Activated T-cell treated with anti-CD3 and anti-CD28 coated beads for 48 hours (primary cell): ENCODE measurements at regions not wholly inside any gene's neighbourhood (a gene's known extent, or its start where the extent isn't known, plus 50 kb on each side); places are given as distances from the start of the nearest gene placed in this dataset.
"Not testable (repeated sequence)": the region's sequence is repeated elsewhere in the genome, so short reads cannot be mapped to it uniquely, and the experiment has no call there.

ENCODE experiments used
- DNase-seq: peaks from one replicate; pipeline ENCODE4 v3.0.0-alpha.2; 2020; ENCODE audit warnings: low read depth

DNA sequence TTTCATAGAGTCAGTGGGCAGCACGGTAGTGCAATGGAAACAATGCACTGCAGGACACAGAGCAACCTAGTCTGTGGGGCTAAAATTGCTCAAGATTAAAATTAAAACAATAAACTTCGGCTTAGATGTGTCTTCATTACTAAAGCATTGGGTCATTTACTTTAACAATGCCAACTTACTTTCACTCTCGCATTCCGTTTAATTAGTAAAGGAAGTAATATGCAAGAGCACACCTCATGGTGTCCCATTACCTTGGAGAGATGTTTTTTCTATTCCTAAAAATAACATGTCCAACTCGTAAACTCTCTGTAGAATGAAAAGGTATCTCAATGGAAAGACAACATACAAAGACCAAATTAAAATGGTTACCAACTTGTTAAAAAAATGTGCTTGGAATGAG, 738.4 kb downstream of the PCDH17 start:
- no peak for DNase-seq

- no peak for DNase-seq
These were observed 744.8 kb downstream of the PCDH17 start for GRCh38 chr13:58376349-58376748.

GRCh38 chr13:58376775-58377174, 745.2 kb downstream of the PCDH17 start:
- no peak for DNase-seq

- DNase-seq = no peak
These were observed 747.7 kb downstream of the PCDH17 start for GRCh38 chr13:58379221-58379620.

DNA sequence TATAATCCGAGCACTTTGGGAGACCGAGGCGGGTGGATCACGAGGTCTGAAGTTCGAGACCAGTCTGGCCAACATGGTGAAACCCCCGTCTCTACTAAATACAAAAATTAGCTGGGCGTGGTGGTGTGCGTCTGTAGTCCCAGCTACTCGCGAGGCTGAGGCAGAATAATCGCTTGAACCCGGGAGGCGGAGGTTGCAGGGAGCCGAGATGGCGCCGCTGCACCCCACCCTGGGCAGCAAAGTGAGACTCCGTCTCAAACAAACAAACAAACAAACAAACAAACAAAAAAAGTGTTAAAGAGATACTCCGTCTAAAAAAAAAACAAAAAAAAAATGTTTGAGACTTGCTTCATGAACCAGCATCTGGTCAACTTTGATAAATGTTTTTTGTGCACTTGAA, 753.8 kb downstream of the PCDH17 start:
- not testable (repeated sequence) for DNase-seq

GRCh38 chr13:58397596-58398387, 766.2 kb downstream of the PCDH17 start:
- no peak for DNase-seq

- DNase-seq = no peak
These were observed 767.7 kb downstream of the PCDH17 start for GRCh38 chr13:58399263-58399662.

DNA sequence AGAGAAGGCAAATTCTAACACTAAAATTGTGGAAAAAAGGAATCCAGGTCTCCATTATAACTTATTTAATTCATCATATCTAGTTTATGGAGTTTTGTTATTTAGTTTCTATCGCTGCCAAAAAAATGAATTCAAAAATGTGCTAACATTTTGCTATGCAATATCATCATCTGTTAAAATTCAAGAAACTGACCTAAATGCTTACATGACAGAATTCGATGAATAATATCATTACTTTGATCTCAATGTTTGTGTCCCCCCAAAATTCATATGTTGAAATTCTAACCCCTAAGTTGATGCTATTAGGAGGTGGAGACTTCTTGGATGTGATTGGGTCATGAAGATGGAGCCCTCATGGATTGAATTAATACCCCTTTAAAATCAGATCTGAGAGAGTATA, 775.0 kb downstream of the PCDH17 start:
- DNase-seq = no peak

- no peak for DNase-seq
These were observed 798.4 kb downstream of the PCDH17 start for GRCh38 chr13:58429917-58430316.

DNA sequence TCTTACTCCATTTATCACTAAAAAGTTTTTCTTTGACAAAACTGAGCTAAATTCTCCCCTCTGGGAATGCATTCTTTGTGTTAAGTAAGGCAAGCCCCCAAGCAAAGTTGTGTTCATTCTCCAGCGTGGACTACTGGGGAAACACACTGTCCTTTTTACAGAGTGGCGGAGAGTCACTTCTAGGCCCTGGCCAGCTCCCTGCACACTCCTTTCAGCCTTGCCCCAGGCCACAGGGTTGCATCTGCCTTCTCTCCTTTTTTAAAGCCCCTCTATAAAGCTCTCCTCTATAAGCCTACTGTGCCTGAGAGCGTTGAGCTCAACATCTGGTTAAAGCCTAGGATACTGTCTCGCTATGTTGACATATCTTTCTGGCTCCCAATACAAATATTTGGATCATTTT, 803.4 kb downstream of the PCDH17 start:
- DNase-seq = no peak

DNA sequence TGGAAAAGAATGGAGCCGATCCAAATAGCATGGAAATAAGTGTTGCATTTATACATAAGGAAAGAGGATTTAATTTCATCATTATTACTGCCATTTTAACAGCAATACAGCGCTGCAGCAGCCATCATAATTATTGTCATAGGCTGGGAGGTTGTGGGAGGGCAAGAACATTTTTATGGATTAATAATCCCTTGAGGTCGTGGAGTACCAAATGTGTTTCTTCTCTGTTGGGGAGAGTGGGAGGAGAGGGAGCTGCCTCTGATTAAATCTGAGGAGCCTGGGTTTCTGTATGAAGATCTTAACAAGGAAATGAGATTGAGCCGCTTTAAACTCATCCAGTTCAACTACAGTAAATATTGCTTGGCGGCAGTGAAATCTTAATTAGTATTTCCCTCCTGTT, 805.9 kb downstream of the PCDH17 start:
- no peak for DNase-seq

- DNase-seq = no peak
These were observed 815.4 kb downstream of the PCDH17 start for GRCh38 chr13:58446979-58447378.

GRCh38 chr13:58452123-58452623, 820.6 kb downstream of the PCDH17 start:
- no peak for DNase-seq

GRCh38 chr13:58455094-58455493, 823.5 kb downstream of the PCDH17 start:
- DNase-seq = no peak

DNA sequence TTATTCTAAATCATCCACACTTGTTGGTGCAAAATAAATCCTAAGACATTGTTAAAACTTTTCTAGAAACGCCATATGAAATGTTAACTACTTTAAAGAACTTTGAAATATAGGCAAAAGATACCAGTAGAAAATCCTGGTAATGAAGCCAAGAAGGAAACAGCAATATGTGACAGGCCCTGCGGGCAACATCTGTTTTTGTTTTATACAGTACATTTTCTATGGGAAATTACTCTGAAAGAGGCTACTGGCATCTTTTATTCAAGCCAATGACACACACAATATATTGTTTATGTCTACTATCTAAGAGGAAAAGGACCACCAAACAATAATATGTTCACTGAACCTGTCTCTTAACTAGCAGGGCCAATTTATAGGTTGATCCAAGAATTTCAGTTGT, 829.7 kb downstream of the PCDH17 start:
- no peak for DNase-seq

GRCh38 chr13:58463841-58464240, 832.3 kb downstream of the PCDH17 start:
- DNase-seq = no peak

DNA sequence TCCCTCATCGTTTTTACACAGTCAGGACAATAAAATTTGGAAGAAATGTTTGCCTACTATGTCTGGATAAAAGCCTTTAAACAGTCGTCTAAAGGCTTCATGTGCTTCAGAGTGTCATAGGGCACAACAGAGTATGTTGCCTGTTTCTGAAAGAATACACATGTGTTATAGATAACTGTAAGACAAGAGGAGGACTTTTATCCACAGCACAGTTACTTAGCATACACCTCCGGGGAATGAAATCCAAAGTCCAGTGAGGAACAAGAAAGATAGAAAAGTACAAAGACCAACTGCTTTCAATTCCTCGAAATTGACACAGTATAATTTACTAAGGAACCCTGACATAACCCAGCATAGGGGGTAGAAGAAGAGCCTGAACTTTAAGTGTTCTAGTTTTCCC, 835.6 kb downstream of the PCDH17 start:
- no peak for DNase-seq

GRCh38 chr13:58472483-58472882, 840.9 kb downstream of the PCDH17 start:
- no peak for DNase-seq

GRCh38 chr13:58474581-58474980, 843.0 kb downstream of the PCDH17 start:
- no peak for DNase-seq

GRCh38 chr13:58476206-58476918, 844.8 kb downstream of the PCDH17 start:
- DNase-seq = no peak

DNA sequence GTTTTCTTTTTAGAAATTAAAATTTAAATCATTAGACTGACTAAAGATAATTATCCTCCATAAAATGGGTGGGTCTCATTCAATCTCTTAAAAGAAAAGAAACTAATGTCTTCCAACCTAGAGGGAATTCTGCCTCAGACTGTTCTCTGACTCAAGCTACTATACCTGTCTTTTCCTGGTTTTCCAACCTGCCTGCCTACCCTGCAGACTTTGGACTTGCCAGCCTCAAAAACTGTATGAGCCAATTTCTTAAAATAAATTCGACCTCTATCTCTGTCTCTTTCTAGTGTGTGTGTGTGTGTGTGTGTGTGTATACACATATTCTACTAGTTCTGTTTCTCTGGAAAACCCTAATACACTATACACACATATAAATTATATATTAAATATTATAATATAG, 847.3 kb downstream of the PCDH17 start:
- DNase-seq = no peak

DNA sequence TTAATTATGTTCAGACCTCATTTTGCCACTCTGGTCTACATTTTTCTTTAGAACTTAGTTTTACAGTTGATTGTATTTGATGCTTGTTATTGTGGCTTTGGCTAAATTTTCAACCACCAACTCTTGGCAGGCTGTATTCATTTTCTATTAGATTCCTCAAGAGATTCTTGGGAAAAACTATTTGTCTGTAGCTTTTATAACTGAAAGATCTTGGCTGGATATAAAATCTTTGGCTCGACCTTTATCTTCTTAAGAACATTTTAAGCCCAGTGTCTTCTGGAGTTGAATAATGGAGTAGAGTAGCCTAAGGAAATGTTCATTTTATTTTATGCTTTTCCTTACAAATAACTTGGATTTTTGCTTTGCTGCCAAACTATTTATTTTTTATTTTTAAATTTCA, 848.5 kb downstream of the PCDH17 start:
- no peak for DNase-seq

- no peak for DNase-seq
These were observed 856.7 kb downstream of the PCDH17 start for GRCh38 chr13:58488251-58488650.

GRCh38 chr13:58495668-58496067, 864.1 kb downstream of the PCDH17 start:
- no peak for DNase-seq
